KMS-11 (cell line): ENCODE measurements at regions not wholly inside any gene's neighbourhood (a gene's known extent, or its start where the extent isn't known, plus 50 kb on each side); places are given as distances from the start of the nearest gene placed in this dataset.

Source experiments
- H2AFZ ChIP-seq: fragments of 200-600 bp; sonication (generic); 2 replicates; pipeline ENCODE4 v1.6.1; 2016; ENCODE audit warnings: antibody characterized with exemption, mixed run types, low read depth
- H3K27ac ChIP-seq: fragments of 200-600 bp; sonication (generic); 2 replicates; pipeline ENCODE4 v1.6.1; 2016; ENCODE audit warnings: mild to moderate bottlenecking, mixed run types
- H3K27me3 ChIP-seq: fragments of 200-600 bp; sonication (generic); 2 replicates; pipeline ENCODE4 v1.6.1; 2017; ENCODE audit warnings: mild to moderate bottlenecking, low read depth, mixed run types, moderate library complexity; ENCODE audit not compliant: insufficient read depth
- H3K36me3 ChIP-seq: fragments of 200-600 bp; sonication (generic); 2 replicates; pipeline ENCODE4 v1.6.1; 2017; ENCODE audit warnings: mild to moderate bottlenecking, mixed run types; ENCODE audit not compliant: insufficient read depth
- H3K4me1 ChIP-seq: fragments of 200-600 bp; sonication (generic); 2 replicates; pipeline ENCODE4 v1.6.1; 2016; ENCODE audit warnings: mild to moderate bottlenecking, low read depth, mixed run types; ENCODE audit not compliant: poor library complexity, severe bottlenecking
- H3K4me2 ChIP-seq: fragments of 200-600 bp; sonication (generic); 2 replicates; pipeline ENCODE4 v1.7.0; 2016; ENCODE audit warnings: mild to moderate bottlenecking, mixed run types
- H3K4me3 ChIP-seq: fragments of 200-600 bp; sonication (generic); IDR thresholded peaks from 2 replicates; pipeline ENCODE4 v1.6.1; 2017; ENCODE audit warnings: low read depth, low read length, mixed read lengths; ENCODE audit not compliant: insufficient read depth
- H3K79me2 ChIP-seq: fragments of 200-600 bp; sonication (generic); 2 replicates; pipeline ENCODE4 v1.6.1; 2016; ENCODE audit warnings: low read depth, mixed run types; ENCODE audit not compliant: insufficient read depth
- H3K9ac ChIP-seq: fragments of 200-600 bp; sonication (generic); 2 replicates; pipeline ENCODE4 v1.6.1; 2016; ENCODE audit warnings: mild to moderate bottlenecking, mixed run types
- H4K20me1 ChIP-seq: fragments of 200-600 bp; sonication (generic); 2 replicates; pipeline ENCODE4 v1.6.1; 2016; ENCODE audit warnings: mild to moderate bottlenecking, mixed run types; ENCODE audit not compliant: insufficient read depth
- CTCF ChIP-seq: fragments of 200-600 bp; sonication (generic); conservative IDR thresholded peaks from 2 replicates; pipeline ENCODE4 v1.6.1; 2017; ENCODE audit warnings: low read depth, mild to moderate bottlenecking, antibody characterized with exemption, low read length, moderate library complexity, mixed read lengths

GRCh38 chr2:199144546-199144945 lies 313.2 kb downstream of the SATB2 start:
- Histone ChIP-seq H3K4me3 (no peak overlapping the region), H3K4me1 (no peaks in the 10 kb centered on the region), H3K36me3 (no peaks in the 10 kb centered on the region), H3K4me2 (no peak overlapping the region), H2AFZ (no peak overlapping the region), H3K79me2 (no peaks in the 10 kb centered on the region), H4K20me1 (no peaks in the 10 kb centered on the region), H3K9ac (no peak overlapping the region), H3K27ac (no peak overlapping the region), H3K27me3 (no peaks in the 10 kb centered on the region)
- TF ChIP-seq CTCF: no peak

GRCh38 chr2:199144036-199144435 lies 313.7 kb downstream of the SATB2 start:
- H3K4me3 ChIP-seq: no peak overlapping the region
- TF ChIP-seq CTCF: no peak
- no peaks in the 10 kb centered on the region for H3K4me1 ChIP-seq

GRCh38 chr2:199136681-199137080 lies 321.1 kb downstream of the SATB2 start:
- no peaks in the 10 kb centered on the region for H3K27me3 ChIP-seq
- no peak for TF ChIP-seq CTCF
- H3K9ac ChIP-seq: no peak overlapping the region
- H3K79me2 ChIP-seq: no peaks in the 10 kb centered on the region
- no peak overlapping the region for H2AFZ ChIP-seq
- H3K4me1 ChIP-seq: no peaks in the 10 kb centered on the region
- H3K4me3 ChIP-seq: no peak overlapping the region
- H4K20me1 ChIP-seq: no peaks in the 10 kb centered on the region
- H3K36me3 ChIP-seq: no peaks in the 10 kb centered on the region
- no peak overlapping the region for H3K4me2 ChIP-seq
- no peak overlapping the region for H3K27ac ChIP-seq

More at GRCh38 chr2:199144036-199144435, 313.7 kb downstream of the SATB2 start:
- no peaks in the 10 kb centered on the region for H3K36me3 ChIP-seq
- H3K27ac ChIP-seq: no peak overlapping the region
- no peaks in the 10 kb centered on the region for H4K20me1 ChIP-seq
- no peak overlapping the region for H3K4me2 ChIP-seq
- no peak overlapping the region for H2AFZ ChIP-seq
- no peak overlapping the region for H3K9ac ChIP-seq
- no peaks in the 10 kb centered on the region for H3K79me2 ChIP-seq
- H3K27me3 ChIP-seq: no peaks in the 10 kb centered on the region

GRCh38 chr2:199136242-199136641 lies 321.5 kb downstream of the SATB2 start:
- H3K27ac ChIP-seq: no peak overlapping the region
- no peak overlapping the region for H3K9ac ChIP-seq
- no peaks in the 10 kb centered on the region for H3K27me3 ChIP-seq
- H3K4me2 ChIP-seq: no peak overlapping the region
- no peaks in the 10 kb centered on the region for H4K20me1 ChIP-seq
- no peak overlapping the region for H3K4me3 ChIP-seq
- no peaks in the 10 kb centered on the region for H3K36me3 ChIP-seq
- no peak overlapping the region for H2AFZ ChIP-seq
- TF ChIP-seq CTCF: no peak
- no peaks in the 10 kb centered on the region for H3K79me2 ChIP-seq
- H3K4me1 ChIP-seq: no peaks in the 10 kb centered on the region
